NB4 (cell line): ENCODE measurements at regions not wholly inside any gene's neighbourhood (a gene's known extent, or its start where the extent isn't known, plus 50 kb on each side); places are given as distances from the start of the nearest gene placed in this dataset.
"Not testable (repeated sequence)": the region's sequence is repeated elsewhere in the genome, so short reads cannot be mapped to it uniquely, and the experiment has no call there.

Source experiments
- DNase-seq: peaks from one replicate; pipeline ENCODE4 v3.0.0; 2010; ENCODE audit warnings: low read depth
- H3K4me3 ChIP-seq: one replicate; pipeline ENCODE4 v1.5.1; 2011; ENCODE audit warnings: mild to moderate bottlenecking, low read depth, low read length, moderate library complexity
- CTCF ChIP-seq: IDR thresholded peaks from one replicate; pipeline ENCODE4 v1.5.1; 2012; ENCODE audit warnings: low read depth, low read length
- MAX ChIP-seq: IDR thresholded peaks from 2 replicates; pipeline ENCODE4 v1.6.1; 2011; ENCODE audit warnings: low read depth, low read length
- MYC ChIP-seq: IDR thresholded peaks from 2 replicates; pipeline ENCODE4 v1.6.1; 2011; ENCODE audit warnings: low read depth, low read length
- POLR2A ChIP-seq: IDR thresholded peaks from 2 replicates; pipeline ENCODE4 v1.6.1; 2011; ENCODE audit warnings: mild to moderate bottlenecking; ENCODE audit not compliant: insufficient read length; ENCODE audit errors: extremely low read depth

- no peak for DNase-seq
- TF ChIP-seq POLR2A = no peak
- no peak for TF ChIP-seq MYC
- no peak for TF ChIP-seq CTCF
- no peak for TF ChIP-seq MAX
- no peak overlapping the region for H3K4me3 ChIP-seq
Measured at GRCh38 chr16:66028510-66029216, 337.8 kb upstream of the CDH5 start.

- no peak for DNase-seq
- H3K4me3 ChIP-seq = no peak overlapping the region
- no peak for TF ChIP-seq MAX
- no peak for TF ChIP-seq CTCF
- no peak for TF ChIP-seq MYC
Measured at GRCh38 chr16:66026787-66027330, 339.6 kb upstream of the CDH5 start.

GRCh38 chr16:66026211-66026610, 340.3 kb upstream of the CDH5 start:
- TF ChIP-seq MAX = no peak
- TF ChIP-seq CTCF = peak; percentile 46
- H3K4me3 ChIP-seq = no peak overlapping the region
- DNase-seq = peak; percentile 34

- no peak overlapping the region for H3K4me3 ChIP-seq
- no peak for TF ChIP-seq MYC
- TF ChIP-seq POLR2A = no peak
- no peak for TF ChIP-seq CTCF
- TF ChIP-seq MAX = no peak
- no peak for DNase-seq
Measured at GRCh38 chr16:66025751-66026150, 340.7 kb upstream of the CDH5 start.

GRCh38 chr16:66024567-66024966, 341.9 kb upstream of the CDH5 start:
- DNase-seq, H3K4me3 ChIP-seq: not testable (repeated sequence)

GRCh38 chr16:66023481-66023880, 343.0 kb upstream of the CDH5 start:
- H3K4me3 ChIP-seq = no peak overlapping the region
- no peak for TF ChIP-seq CTCF
- TF ChIP-seq MYC = no peak
- TF ChIP-seq POLR2A = no peak
- no peak for TF ChIP-seq MAX
- DNase-seq = no peak
